Lower leg skin (tissue), 3 donors: ENCODE measurements at regions not wholly inside any gene's neighbourhood (a gene's known extent, or its start where the extent isn't known, plus 50 kb on each side); places are given as distances from the start of the nearest gene placed in this dataset.

Experiments used
- CTCF ChIP-seq, 3 donors: fragments of 450-650 bp; IDR thresholded peaks; one replicate each; pipeline ENCODE4 v1.5.1; 2016; ENCODE audit warnings: antibody characterized with exemption in 3 of 3, mild to moderate bottlenecking in 3 of 3, moderate library complexity in 2 of 3
- POLR2A ChIP-seq, 2 donors: fragments of 450-650 bp; IDR thresholded peaks; one replicate each; pipeline ENCODE4 v1.6.1; 2016 to 2017; ENCODE audit warnings: antibody characterized with exemption in 2 of 2, mild to moderate bottlenecking in 1 of 2, moderate library complexity in 1 of 2

DNA sequence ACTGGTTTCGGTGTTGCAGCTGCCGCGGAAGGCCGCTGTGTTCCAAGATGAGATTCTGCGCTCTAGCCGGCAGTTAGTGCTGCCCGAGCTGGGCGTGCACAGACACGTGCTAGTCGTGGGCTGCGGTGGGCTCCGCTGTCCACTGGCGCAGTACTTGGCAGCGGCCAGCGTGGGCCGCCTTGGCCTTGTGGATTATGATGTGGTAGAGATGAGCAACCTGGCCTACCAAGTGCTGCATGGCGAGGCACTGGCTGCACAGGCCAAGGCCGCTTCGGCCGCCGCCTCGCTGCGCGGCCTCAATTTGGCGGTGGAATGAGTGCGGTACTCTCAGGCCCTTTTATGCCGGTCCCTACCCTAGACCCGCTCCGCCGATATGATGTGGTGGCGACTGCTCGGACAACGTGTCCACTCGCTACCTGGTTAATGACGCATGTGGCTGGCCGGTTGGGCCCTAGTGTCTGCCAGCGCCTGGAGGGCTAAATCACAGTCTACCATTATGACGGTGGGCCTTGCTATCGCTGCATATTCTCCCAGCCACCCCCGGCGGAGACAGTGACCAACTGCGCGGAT, 102.2 kb downstream of the SNAPC1 start:
- TF ChIP-seq CTCF (IDR thresholded peaks at IDR 0.05) (no peak), POLR2A (IDR thresholded peaks at IDR 0.05) (no peak)
